ENCODE measurements at regions not wholly inside any gene's neighbourhood (a gene's known extent, or its start where the extent isn't known, plus 50 kb on each side); places are given as distances from the start of the nearest gene placed in this dataset.

DNA sequence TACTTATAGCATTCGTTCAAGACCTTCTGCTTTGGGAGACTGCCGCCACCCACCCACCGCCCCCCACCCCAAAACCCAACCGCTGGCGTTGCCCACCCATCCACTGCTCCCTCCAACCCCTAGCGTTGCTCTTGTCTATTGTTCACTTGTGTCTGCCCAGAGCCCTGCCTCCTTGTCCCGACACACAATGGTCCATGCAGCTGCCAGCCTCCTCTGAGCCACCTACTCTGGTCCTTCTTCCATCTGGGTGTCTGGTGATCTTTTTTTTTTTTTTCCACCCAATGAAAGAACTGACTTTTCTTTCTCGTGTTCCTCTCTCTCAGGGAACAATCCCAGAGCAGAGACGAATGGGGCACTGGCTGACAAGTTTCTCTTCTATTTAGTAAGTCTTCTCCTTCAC lies 256.0 kb upstream of the SESN3 start:
- Histone ChIP-seq H3K27me3 (ENCODE audit: control insufficient read depth, insufficient read depth, low read length) (no peaks in the 10 kb centered on the region), H3K79me2 (ENCODE audit: control insufficient read depth, insufficient read depth, low read length) (no peaks in the 10 kb centered on the region), H3K9me3 (ENCODE audit: control insufficient read depth, insufficient read depth, low read depth, low read length) (no peaks in the 10 kb centered on the region), H3K4me2 (ENCODE audit: extremely low read depth, insufficient read depth, low read length) (no peak overlapping the region), H3K27ac (ENCODE audit: insufficient read depth, low read length) (no peak overlapping the region), H3K36me3 (ENCODE audit: control insufficient read depth, insufficient read depth, low read length) (no peaks in the 10 kb centered on the region), H2AFZ (ENCODE audit: low read length) (no peak overlapping the region), H3K4me1 (ENCODE audit: control insufficient read depth, extremely low read depth, insufficient read depth, low read length) (no peaks in the 10 kb centered on the region), H3K4me3 (replicated peaks in 1 of 4; ENCODE audit: control extremely low read depth in 1 of 4, insufficient read depth in 1 of 4, low read depth in 3 of 4, low read length in 4 of 4) (no peak overlapping the region), H4K20me1 (ENCODE audit: control insufficient read depth, extremely low read depth, insufficient read depth, low read length) (no peaks in the 10 kb centered on the region), H3K9ac (ENCODE audit: insufficient read depth, low read length) (no peak overlapping the region)
- no peak for DNase-seq (ENCODE audit: low read depth in 2 of 2)
- TF ChIP-seq, protein P1, sequence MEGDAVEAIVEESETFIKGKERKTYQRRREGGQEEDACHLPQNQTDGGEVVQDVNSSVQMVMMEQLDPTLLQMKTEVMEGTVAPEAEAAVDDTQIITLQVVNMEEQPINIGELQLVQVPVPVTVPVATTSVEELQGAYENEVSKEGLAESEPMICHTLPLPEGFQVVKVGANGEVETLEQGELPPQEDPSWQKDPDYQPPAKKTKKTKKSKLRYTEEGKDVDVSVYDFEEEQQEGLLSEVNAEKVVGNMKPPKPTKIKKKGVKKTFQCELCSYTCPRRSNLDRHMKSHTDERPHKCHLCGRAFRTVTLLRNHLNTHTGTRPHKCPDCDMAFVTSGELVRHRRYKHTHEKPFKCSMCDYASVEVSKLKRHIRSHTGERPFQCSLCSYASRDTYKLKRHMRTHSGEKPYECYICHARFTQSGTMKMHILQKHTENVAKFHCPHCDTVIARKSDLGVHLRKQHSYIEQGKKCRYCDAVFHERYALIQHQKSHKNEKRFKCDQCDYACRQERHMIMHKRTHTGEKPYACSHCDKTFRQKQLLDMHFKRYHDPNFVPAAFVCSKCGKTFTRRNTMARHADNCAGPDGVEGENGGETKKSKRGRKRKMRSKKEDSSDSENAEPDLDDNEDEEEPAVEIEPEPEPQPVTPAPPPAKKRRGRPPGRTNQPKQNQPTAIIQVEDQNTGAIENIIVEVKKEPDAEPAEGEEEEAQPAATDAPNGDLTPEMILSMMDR (conservative IDR thresholded peaks at IDR 0.05 in 1 of 2, IDR thresholded peaks at IDR 0.05 in 1 of 2; ENCODE audit: low read depth in 1 of 2, low read length in 2 of 2): no peak
- TF ChIP-seq EZH2 (IDR thresholded peaks at IDR 0.05; ENCODE audit: low read length, missing control alignments): no peak

DNA sequence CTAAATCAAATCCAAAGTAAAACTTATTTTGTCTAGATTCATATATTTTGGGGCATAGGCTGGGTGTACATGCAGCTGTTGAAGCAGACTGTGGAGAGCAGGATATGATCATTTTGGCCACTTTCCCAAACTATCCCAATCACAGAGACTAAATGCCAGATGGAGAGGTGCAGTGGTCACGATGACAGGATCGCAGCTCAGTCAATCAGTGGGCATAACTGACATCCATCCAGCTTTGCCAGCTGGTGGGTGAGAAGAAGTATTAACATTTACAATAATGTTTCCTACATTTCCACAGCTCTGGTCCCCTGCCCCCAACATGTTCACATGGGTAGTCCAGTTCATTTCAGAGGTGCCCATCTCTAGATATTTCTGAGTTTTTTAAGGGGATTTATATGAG lies 255.5 kb upstream of the SESN3 start:
- H3K4me2 ChIP-seq (ENCODE audit: extremely low read depth, insufficient read depth, low read length): no peak overlapping the region
- H3K27me3 ChIP-seq (ENCODE audit: control insufficient read depth, insufficient read depth, low read length): no peaks in the 10 kb centered on the region
- H4K20me1 ChIP-seq (ENCODE audit: control insufficient read depth, extremely low read depth, insufficient read depth, low read length): no peaks in the 10 kb centered on the region
- TF ChIP-seq, protein P1 (conservative IDR thresholded peaks at IDR 0.05 in 1 of 2, IDR thresholded peaks at IDR 0.05 in 1 of 2; ENCODE audit: low read depth in 1 of 2, low read length in 2 of 2): no peak
- no peak for TF ChIP-seq EZH2 (IDR thresholded peaks at IDR 0.05; ENCODE audit: low read length, missing control alignments)
- H3K36me3 ChIP-seq (ENCODE audit: control insufficient read depth, insufficient read depth, low read length): no peaks in the 10 kb centered on the region
- H3K27ac ChIP-seq (ENCODE audit: insufficient read depth, low read length): no peak overlapping the region
- no peak overlapping the region for H3K4me3 ChIP-seq (replicated peaks in 1 of 4; ENCODE audit: control extremely low read depth in 1 of 4, insufficient read depth in 1 of 4, low read depth in 3 of 4, low read length in 4 of 4)
- H3K9ac ChIP-seq (ENCODE audit: insufficient read depth, low read length): no peak overlapping the region
- no peaks in the 10 kb centered on the region for H3K4me1 ChIP-seq (ENCODE audit: control insufficient read depth, extremely low read depth, insufficient read depth, low read length)
- H3K79me2 ChIP-seq (ENCODE audit: control insufficient read depth, insufficient read depth, low read length): no peaks in the 10 kb centered on the region
- no peak overlapping the region for H2AFZ ChIP-seq (ENCODE audit: low read length)
- H3K9me3 ChIP-seq (ENCODE audit: control insufficient read depth, insufficient read depth, low read depth, low read length): no peaks in the 10 kb centered on the region
- no peak for DNase-seq (ENCODE audit: low read depth in 2 of 2)

DNA sequence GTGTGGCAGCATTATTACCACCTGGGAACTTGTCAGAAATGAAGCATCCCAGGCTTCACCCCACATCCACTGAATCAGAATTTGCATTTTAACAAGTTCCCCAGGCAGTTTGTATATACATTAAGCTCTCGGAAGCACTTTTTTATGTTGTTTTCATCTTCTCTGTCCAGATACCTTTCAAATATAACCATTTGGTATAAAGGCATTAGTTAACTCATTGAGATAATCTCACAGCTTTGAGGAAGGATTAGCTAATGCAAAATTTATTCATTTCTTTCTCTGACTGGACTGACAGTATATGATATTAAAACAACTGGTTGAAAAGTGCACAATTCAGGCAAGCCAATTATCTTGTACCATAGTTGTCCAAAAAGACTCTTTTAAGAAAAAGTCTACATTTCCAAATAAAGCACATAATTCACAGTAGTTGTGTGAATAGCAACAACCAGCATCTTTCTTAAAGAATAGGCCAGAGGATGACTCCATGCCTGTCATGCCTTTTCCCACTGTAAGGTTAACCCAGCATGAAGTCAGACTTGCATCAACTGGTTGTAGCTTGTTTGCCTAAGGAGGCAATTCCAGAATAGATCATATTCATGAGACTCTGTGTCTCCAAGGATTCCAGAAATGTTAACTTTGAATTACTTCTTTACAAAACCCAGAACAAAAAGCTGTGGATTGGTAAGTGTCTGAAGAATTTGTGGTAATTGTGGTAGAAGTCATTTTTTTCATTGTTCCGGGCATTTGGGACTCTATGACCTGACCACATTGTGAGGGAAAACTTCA lies 254.3 kb upstream of the SESN3 start:
- peak in 1 of 2 donors; percentile 89 for DNase-seq (ENCODE audit: low read depth in 2 of 2)
- H3K27me3 ChIP-seq (ENCODE audit: control insufficient read depth, insufficient read depth, low read length): no peaks in the 10 kb centered on the region

More for the DNA sequence above, 254.3 kb upstream of the SESN3 start:
- no peak overlapping the region for H3K4me3 ChIP-seq (replicated peaks in 1 of 4; ENCODE audit: control extremely low read depth in 1 of 4, insufficient read depth in 1 of 4, low read depth in 3 of 4, low read length in 4 of 4)
- no peaks in the 10 kb centered on the region for H3K4me1 ChIP-seq (ENCODE audit: control insufficient read depth, extremely low read depth, insufficient read depth, low read length)
- no peak overlapping the region for H3K27ac ChIP-seq (ENCODE audit: insufficient read depth, low read length)
- no peak overlapping the region for H2AFZ ChIP-seq (ENCODE audit: low read length)
- no peaks in the 10 kb centered on the region for H4K20me1 ChIP-seq (ENCODE audit: control insufficient read depth, extremely low read depth, insufficient read depth, low read length)
- no peaks in the 10 kb centered on the region for H3K36me3 ChIP-seq (ENCODE audit: control insufficient read depth, insufficient read depth, low read length)
- H3K9ac ChIP-seq (ENCODE audit: insufficient read depth, low read length): no peak overlapping the region
- H3K9me3 ChIP-seq (ENCODE audit: control insufficient read depth, insufficient read depth, low read depth, low read length): no peaks in the 10 kb centered on the region
- TF ChIP-seq, protein P1 (conservative IDR thresholded peaks at IDR 0.05 in 1 of 2, IDR thresholded peaks at IDR 0.05 in 1 of 2; ENCODE audit: low read depth in 1 of 2, low read length in 2 of 2): no peak
- TF ChIP-seq EZH2 (IDR thresholded peaks at IDR 0.05; ENCODE audit: low read length, missing control alignments): no peak
- no peak overlapping the region for H3K4me2 ChIP-seq (ENCODE audit: extremely low read depth, insufficient read depth, low read length)
- H3K79me2 ChIP-seq (ENCODE audit: control insufficient read depth, insufficient read depth, low read length): no peaks in the 10 kb centered on the region
